K562 (cell line): ENCODE measurements at regions not wholly inside any gene's neighbourhood (a gene's known extent, or its start where the extent isn't known, plus 50 kb on each side); places are given as distances from the start of the nearest gene placed in this dataset.

Source experiments
- ATAC-seq: fragments of 200-7000 bp; cut with Tn5 transposase; 3 replicates; pipeline ENCODE4 v1.9.1; 2020; ENCODE audit warnings: moderate library complexity
- BruUV-seq: library from RNA; stranded (reverse); fragments of 400-500 nt; replicated peaks from 2 replicates; lab custom pipeline; 2021; lab: Mats Ljungman, UMichigan
- CTCF ChIA-PET: fragments of 300-600 bp; formaldehyde crosslinking; extraction: SDS; loops from one replicate; lab custom pipeline; 2021; ENCODE audit warnings: low intra/inter-chr PET ratio; lab: Yijun Ruan, JAX
- POLR2A ChIA-PET: fragments of 300-600, 350-650 bp; sonication (Branson Sonifier 250); formaldehyde crosslinking; extraction: SDS; loops from one replicate; lab custom pipeline; 2021; ENCODE audit warnings: antibody characterized with exemption, inconsistent platforms; lab: Yijun Ruan, JAX
- DNase-seq, 4 experiments: peaks; one replicate each; pipeline versions ENCODE4 v3.0.0 to v3.0.0-alpha.2; 2011 to 2018; ENCODE audit warnings: low spot score in 3 of 4, mixed read lengths in 3 of 4; ENCODE audit errors: extremely low read depth in 1 of 4
- FAIRE-seq: peaks from 2 replicates; lab custom pipeline; 2011; peaks lifted over from hg19 to GRCh38; lab: Jason Lieb, UNC
- H2AFZ ChIP-seq: 2 replicates; pipeline ENCODE4 v1.6.0; 2011; ENCODE audit warnings: low read depth, low read length, control low read depth, inconsistent platforms
- H3K27ac ChIP-seq: fragments of 200-600 bp; 3 replicates; pipeline ENCODE4 v1.8.0; 2011; ENCODE audit warnings: low read depth, mild to moderate bottlenecking, control low read depth, inconsistent platforms, low read length, moderate library complexity, mixed read lengths; ENCODE audit errors: extremely low read depth
- H3K27me3 ChIP-seq, 2 experiments: fragments of 300-600 bp in 1 of 2; 2 replicates in 1 of 2; 3 replicates in 1 of 2; pipeline versions ENCODE4 v1.6.0 to v1.8.0; 2011; ENCODE audit warnings: inconsistent platforms in 2 of 2, low read length in 2 of 2, mild to moderate bottlenecking in 1 of 2, mixed read lengths in 1 of 2, moderate library complexity in 1 of 2; ENCODE audit not compliant: control insufficient read depth in 2 of 2, insufficient read depth in 2 of 2
- H3K36me3 ChIP-seq: fragments of 300-600 bp; 3 replicates; pipeline ENCODE4 v1.8.0; 2011; ENCODE audit warnings: mild to moderate bottlenecking, low read length, inconsistent platforms; ENCODE audit not compliant: control insufficient read depth, insufficient read depth
- H3K4me1 ChIP-seq, 2 experiments: fragments of 200-600 bp in 1 of 2; replicated peaks in 1 of 2; 2 replicates in 1 of 2; 3 replicates in 1 of 2; pipeline versions ENCODE4 v1.5.1 to v1.8.0; 2011; ENCODE audit warnings: inconsistent platforms in 2 of 2, low read length in 2 of 2, mild to moderate bottlenecking in 1 of 2, mixed read lengths in 1 of 2, moderate library complexity in 1 of 2; ENCODE audit not compliant: control insufficient read depth in 2 of 2, insufficient read depth in 2 of 2
- H3K4me2 ChIP-seq: 2 replicates; pipeline ENCODE4 v1.6.1; 2011; ENCODE audit warnings: low read length, control low read depth, inconsistent platforms, mixed read lengths; ENCODE audit not compliant: insufficient read depth
- H3K4me3 ChIP-seq: fragments of 200-600 bp; sonication (generic), shearing (Covaris generic); 2 replicates; pipeline ENCODE4 v1.5.1; 2016; ENCODE audit warnings: control low read depth, inconsistent platforms
- H3K79me2 ChIP-seq: fragments of 200-600 bp; 3 replicates; pipeline ENCODE4 v1.8.0; 2011; ENCODE audit warnings: low read length, inconsistent platforms; ENCODE audit not compliant: control insufficient read depth, insufficient read depth
- H3K9ac ChIP-seq, 2 experiments: 2 replicates each; pipeline versions ENCODE4 v1.6.0 to v1.6.1; 2011; ENCODE audit warnings: low read depth in 2 of 2, low read length in 2 of 2, control low read depth in 1 of 2, inconsistent platforms in 1 of 2, mild to moderate bottlenecking in 1 of 2, mixed read lengths in 1 of 2; ENCODE audit not compliant: insufficient read depth in 1 of 2
- H3K9me1 ChIP-seq: one replicate; pipeline ENCODE4 v1.6.0; 2011; ENCODE audit warnings: inconsistent platforms, mild to moderate bottlenecking, low read length, moderate library complexity; ENCODE audit not compliant: control insufficient read depth, insufficient read depth
- H3K9me3 ChIP-seq: replicated peaks from 2 replicates; pipeline ENCODE4 v1.5.1; 2011; ENCODE audit warnings: low read depth, low read length, inconsistent platforms; ENCODE audit not compliant: control insufficient read depth, insufficient read depth
- H4K20me1 ChIP-seq: replicated peaks from 2 replicates; pipeline ENCODE4 v1.6.1; 2011; ENCODE audit warnings: low read length, inconsistent platforms, mixed read lengths; ENCODE audit not compliant: control insufficient read depth, insufficient read depth
- CC2D1A ChIP-seq: fragments of 450-650 bp; IDR thresholded peaks from 2 replicates; pipeline ENCODE4 v1.6.1; 2017; ENCODE audit warnings: mild to moderate bottlenecking
- IRF9 ChIP-seq: fragments of 450-650 bp; IDR thresholded peaks from 2 replicates; pipeline ENCODE4 v1.6.1; 2016; ENCODE audit warnings: missing biosample characterization, missing genetic modification characterization
- MAFG ChIP-seq: fragments of 450-650 bp; conservative IDR thresholded peaks from 2 replicates; pipeline ENCODE4 v1.6.1; 2016; ENCODE audit warnings: missing genetic modification characterization, missing compliant biosample characterization
- PHB ChIP-seq: fragments of 250-450 bp; sonication (Bioruptor Pico); IDR thresholded peaks from 2 replicates; pipeline ENCODE4 v1.5.0; 2021
- PKNOX1 ChIP-seq: fragments of 450-650 bp; IDR thresholded peaks from 2 replicates; pipeline ENCODE4 v1.6.1; 2016
- SP1 ChIP-seq: sonication (generic); formaldehyde crosslinking; IDR thresholded peaks from 2 replicates; pipeline ENCODE4 v1.8.1; 2022; ENCODE audit warnings: mild to moderate bottlenecking, missing genetic modification reagents
- ZHX1 ChIP-seq: fragments of 150-350 bp; conservative IDR thresholded peaks from 2 replicates; pipeline ENCODE4 v1.6.1; 2014; ENCODE audit warnings: low read length
- ZMIZ1 ChIP-seq, 2 experiments: fragments of 150-350 bp in 1 of 2; IDR thresholded peaks; 2 replicates each; pipeline ENCODE4 v1.6.1; 2012 to 2016; ENCODE audit warnings: low read depth in 2 of 2, low read length in 2 of 2, mild to moderate bottlenecking in 1 of 2, moderate library complexity in 1 of 2
- WGBS: fragments of 100-300 bp; shearing (Covaris generic); methylation state at CpG from one replicate; pipeline ENCODE4 v1.1.6; 2016; ENCODE audit warnings: low coverage, mixed read lengths; ENCODE audit not compliant: insufficient coverage; ENCODE audit errors: missing lambda C conversion rate; 5-methylcytosine and 5-hydroxymethylcytosine counted together
- in situ Hi-C: fragments of 300-500 bp; cut with MboI; formaldehyde crosslinking; loops from 4 replicates; pipeline ENCODE4 v1.15.0; 2018; ENCODE audit warnings: inconsistent platforms, mixed read lengths
- intact Hi-C: fragments of 100-400 bp; cut with micrococcal nuclease; formaldehyde crosslinking; loops from 2 replicates; pipeline ENCODE4 v1.14.2; 2022
- TF ChIP-seq, protein P1 (sequence below): fragments of 450-650 bp; IDR thresholded peaks from 2 replicates; pipeline ENCODE4 v1.6.1; 2016; ENCODE audit warnings: borderline replicate concordance
- TF ChIP-seq, protein P2 (sequence below): fragments of 250-450 bp; sonication (Bioruptor Pico); IDR thresholded peaks from 2 replicates; pipeline ENCODE4 v1.5.0; 2022; ENCODE audit warnings: mild to moderate bottlenecking

- no peak overlapping the region for H3K4me3 ChIP-seq
- no peak for FAIRE-seq
- H3K9ac ChIP-seq = no peak overlapping the region
- WGBS = 0% methylated on average over 3 of the region's 4 CpGs
- intact Hi-C loops (no loop called here), in situ Hi-C loops (no loop called here)
- H2AFZ ChIP-seq = no peak overlapping the region
- no peak for ATAC-seq
- no peak overlapping the region for H3K4me2 ChIP-seq
- H3K27me3 ChIP-seq = no peaks in the 10 kb centered on the region
- H3K36me3 ChIP-seq = no peaks in the 10 kb centered on the region
- no peak overlapping the region for H3K27ac ChIP-seq
- no peaks in the 10 kb centered on the region for H3K4me1 ChIP-seq
- H3K79me2 ChIP-seq = no peaks in the 10 kb centered on the region
- no TSS peak for BruUV-seq
- no peak for DNase-seq
- no peaks in the 10 kb centered on the region for H3K9me3 ChIP-seq
- ChIA-PET CTCF (no interaction called here), POLR2A (no interaction called here)
- H3K9me1 ChIP-seq = no peaks in the 10 kb centered on the region
- no peaks in the 10 kb centered on the region for H4K20me1 ChIP-seq
- TF ChIP-seq, protein P1, sequence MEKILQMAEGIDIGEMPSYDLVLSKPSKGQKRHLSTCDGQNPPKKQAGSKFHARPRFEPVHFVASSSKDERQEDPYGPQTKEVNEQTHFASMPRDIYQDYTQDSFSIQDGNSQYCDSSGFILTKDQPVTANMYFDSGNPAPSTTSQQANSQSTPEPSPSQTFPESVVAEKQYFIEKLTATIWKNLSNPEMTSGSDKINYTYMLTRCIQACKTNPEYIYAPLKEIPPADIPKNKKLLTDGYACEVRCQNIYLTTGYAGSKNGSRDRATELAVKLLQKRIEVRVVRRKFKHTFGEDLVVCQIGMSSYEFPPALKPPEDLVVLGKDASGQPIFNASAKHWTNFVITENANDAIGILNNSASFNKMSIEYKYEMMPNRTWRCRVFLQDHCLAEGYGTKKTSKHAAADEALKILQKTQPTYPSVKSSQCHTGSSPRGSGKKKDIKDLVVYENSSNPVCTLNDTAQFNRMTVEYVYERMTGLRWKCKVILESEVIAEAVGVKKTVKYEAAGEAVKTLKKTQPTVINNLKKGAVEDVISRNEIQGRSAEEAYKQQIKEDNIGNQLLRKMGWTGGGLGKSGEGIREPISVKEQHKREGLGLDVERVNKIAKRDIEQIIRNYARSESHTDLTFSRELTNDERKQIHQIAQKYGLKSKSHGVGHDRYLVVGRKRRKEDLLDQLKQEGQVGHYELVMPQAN = no peak
- no peak for TF ChIP-seq PHB (CRISPR knock-in tag)
- no peak for TF ChIP-seq CC2D1A
- no peak for TF ChIP-seq MAFG (tag)
- TF ChIP-seq SP1 = no peak
- TF ChIP-seq PKNOX1 = no peak
- TF ChIP-seq ZHX1 = no peak
- no peak for TF ChIP-seq IRF9 (tag)
- TF ChIP-seq, protein P2, sequence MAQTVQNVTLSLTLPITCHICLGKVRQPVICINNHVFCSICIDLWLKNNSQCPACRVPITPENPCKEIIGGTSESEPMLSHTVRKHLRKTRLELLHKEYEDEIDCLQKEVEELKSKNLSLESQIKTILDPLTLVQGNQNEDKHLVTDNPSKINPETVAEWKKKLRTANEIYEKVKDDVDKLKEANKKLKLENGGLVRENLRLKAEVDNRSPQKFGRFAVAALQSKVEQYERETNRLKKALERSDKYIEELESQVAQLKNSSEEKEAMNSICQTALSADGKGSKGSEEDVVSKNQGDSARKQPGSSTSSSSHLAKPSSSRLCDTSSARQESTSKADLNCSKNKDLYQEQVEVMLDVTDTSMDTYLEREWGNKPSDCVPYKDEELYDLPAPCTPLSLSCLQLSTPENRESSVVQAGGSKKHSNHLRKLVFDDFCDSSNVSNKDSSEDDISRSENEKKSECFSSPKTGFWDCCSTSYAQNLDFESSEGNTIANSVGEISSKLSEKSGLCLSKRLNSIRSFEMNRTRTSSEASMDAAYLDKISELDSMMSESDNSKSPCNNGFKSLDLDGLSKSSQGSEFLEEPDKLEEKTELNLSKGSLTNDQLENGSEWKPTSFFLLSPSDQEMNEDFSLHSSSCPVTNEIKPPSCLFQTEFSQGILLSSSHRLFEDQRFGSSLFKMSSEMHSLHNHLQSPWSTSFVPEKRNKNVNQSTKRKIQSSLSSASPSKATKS = no peak
- TF ChIP-seq ZMIZ1 (IDR thresholded peaks at IDR 0.05; ENCODE audit: low read depth in 2 of 2, low read length in 2 of 2) = no peak
Measured at GRCh38 chr13:78426183-78426582, 177.2 kb downstream of the POU4F1 start.
